ENCODE measurements at regions not wholly inside any gene's neighbourhood (a gene's known extent, or its start where the extent isn't known, plus 50 kb on each side); places are given as distances from the start of the nearest gene placed in this dataset.

DNA sequence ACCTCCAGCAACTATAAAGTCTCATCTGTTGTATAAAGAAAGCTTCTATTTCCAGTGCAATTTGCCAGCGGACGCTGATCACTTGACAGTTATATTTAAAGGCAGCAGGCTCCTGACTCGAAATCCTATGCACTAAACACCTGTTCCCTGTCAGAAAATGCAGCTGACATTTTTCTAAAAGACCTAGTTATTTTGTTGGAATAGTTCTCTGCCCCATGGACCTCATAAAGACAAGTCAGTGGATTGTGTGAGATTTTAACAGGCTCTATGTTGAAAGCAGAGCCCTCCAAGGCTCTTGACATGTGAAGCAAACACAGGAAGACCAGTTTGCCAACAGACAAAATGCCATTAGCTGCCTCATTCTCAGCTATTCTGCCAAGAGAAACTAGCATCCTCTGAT, 304.7 kb upstream of the KLF12 start:
- DNase-seq (ENCODE audit: low spot score in 2 of 2): no peak
- Histone ChIP-seq H3K36me3 (no peaks in the 10 kb centered on the region), H3K4me1 (no peaks in the 10 kb centered on the region), H3K4me3 (no peak overlapping the region), H3K27me3 (no peaks in the 10 kb centered on the region), H3K27ac (no peak overlapping the region), H3K9me3 (peaks cover 0 to 4% of the 10 kb centered on the region in 2 donors)
- intact Hi-C loops (cut with DNase I; ENCODE audit: low total_unique reads): no loop called here
- TF ChIP-seq POLR2AphosphoS5 (IDR thresholded peaks at IDR 0.05) (no peak), POLR2A (IDR thresholded peaks at IDR 0.05) (no peak), CTCF (IDR thresholded peaks at IDR 0.05) (no peak)

DNA sequence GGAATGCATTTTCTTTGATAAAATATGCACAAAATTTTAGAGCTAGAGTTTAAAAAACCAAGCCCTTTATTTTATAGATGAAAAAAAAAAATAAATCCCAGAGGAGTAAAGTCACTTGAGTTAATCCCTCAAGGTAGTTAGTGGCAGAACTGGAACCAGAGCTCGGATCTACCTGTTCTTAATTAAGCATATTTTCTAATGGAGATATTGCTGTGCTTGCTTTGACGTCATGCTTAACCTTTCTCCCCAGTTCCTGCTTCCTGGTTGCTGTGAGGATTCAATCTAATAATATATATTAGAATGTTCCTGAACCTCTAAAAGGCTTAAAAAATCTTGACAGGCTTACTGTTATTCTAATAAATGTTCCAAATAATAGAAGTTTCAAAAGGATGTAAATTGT, 300.6 kb upstream of the KLF12 start:
- Histone ChIP-seq H3K9me3 (no peaks in the 10 kb centered on the region), H3K27me3 (no peaks in the 10 kb centered on the region), H3K4me1 (no peaks in the 10 kb centered on the region), H3K36me3 (no peaks in the 10 kb centered on the region), H3K4me3 (no peak overlapping the region), H3K27ac (no peak overlapping the region)
- DNase-seq (ENCODE audit: low spot score in 2 of 2): no peak
- intact Hi-C loops (cut with DNase I; ENCODE audit: low total_unique reads): no loop called here
- no peak for TF ChIP-seq POLR2A (IDR thresholded peaks at IDR 0.05)
- TF ChIP-seq POLR2AphosphoS5 (IDR thresholded peaks at IDR 0.05): no peak
- no peak for TF ChIP-seq CTCF (IDR thresholded peaks at IDR 0.05)

DNA sequence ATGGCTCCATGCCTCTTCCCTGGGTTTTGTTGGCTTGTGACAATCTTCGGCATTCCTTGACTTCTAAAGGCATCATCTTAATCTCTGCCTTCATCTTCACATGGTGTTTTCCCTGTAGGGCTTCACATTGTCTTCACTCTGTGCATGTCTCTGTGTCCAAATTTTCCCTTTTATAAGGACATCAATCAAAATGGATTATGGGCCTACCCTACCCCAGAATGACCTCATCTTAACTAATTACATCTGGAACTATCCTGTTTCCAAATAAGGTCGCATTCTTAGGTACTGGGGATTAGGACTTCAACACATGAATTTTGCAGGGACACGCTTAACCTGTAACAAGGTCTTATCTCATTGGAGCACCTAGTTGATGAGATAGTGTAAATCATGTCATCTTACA, 290.3 kb upstream of the KLF12 start:
- Histone ChIP-seq H3K9me3 (no peaks in the 10 kb centered on the region), H3K4me3 (no peak overlapping the region), H3K4me1 (no peaks in the 10 kb centered on the region), H3K27me3 (no peaks in the 10 kb centered on the region), H3K27ac (no peak overlapping the region), H3K36me3 (no peaks in the 10 kb centered on the region)
- intact Hi-C loops (cut with DNase I; ENCODE audit: low total_unique reads): no loop called here
- DNase-seq (ENCODE audit: low spot score in 2 of 2): no peak
- no peak for TF ChIP-seq POLR2A (IDR thresholded peaks at IDR 0.05)
- TF ChIP-seq CTCF (IDR thresholded peaks at IDR 0.05): no peak
- TF ChIP-seq POLR2AphosphoS5 (IDR thresholded peaks at IDR 0.05): no peak

DNA sequence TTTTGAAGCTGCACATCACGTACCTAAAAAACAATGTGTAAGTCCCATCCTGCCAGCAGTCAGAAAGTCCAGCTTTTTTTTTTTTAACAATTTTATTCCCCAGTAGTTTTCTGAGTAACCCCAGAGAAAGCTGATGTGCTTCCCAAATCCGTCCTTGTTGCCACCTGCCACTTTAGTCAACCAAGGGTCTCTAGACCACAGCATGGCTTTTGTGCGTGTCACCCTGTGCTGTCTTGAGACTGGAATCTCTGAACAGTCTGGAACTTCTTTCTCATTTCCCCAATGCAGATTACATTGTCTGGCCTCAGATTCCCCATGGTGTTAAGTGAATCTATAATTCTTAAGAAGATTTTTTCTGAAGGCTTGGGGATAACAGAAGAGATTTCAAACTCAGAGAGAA, 289.2 kb upstream of the KLF12 start:
- TF ChIP-seq CTCF (IDR thresholded peaks at IDR 0.05) (no peak), POLR2A (IDR thresholded peaks at IDR 0.05) (no peak), POLR2AphosphoS5 (IDR thresholded peaks at IDR 0.05) (no peak)
- H3K4me3 ChIP-seq: no peak overlapping the region
- H3K36me3 ChIP-seq: no peaks in the 10 kb centered on the region
- H3K27ac ChIP-seq: no peak overlapping the region
- no peaks in the 10 kb centered on the region for H3K9me3 ChIP-seq
- no peaks in the 10 kb centered on the region for H3K27me3 ChIP-seq
- no peaks in the 10 kb centered on the region for H3K4me1 ChIP-seq
- intact Hi-C loops (cut with DNase I; ENCODE audit: low total_unique reads): no loop called here
- no peak for DNase-seq (ENCODE audit: low spot score in 2 of 2)

DNA sequence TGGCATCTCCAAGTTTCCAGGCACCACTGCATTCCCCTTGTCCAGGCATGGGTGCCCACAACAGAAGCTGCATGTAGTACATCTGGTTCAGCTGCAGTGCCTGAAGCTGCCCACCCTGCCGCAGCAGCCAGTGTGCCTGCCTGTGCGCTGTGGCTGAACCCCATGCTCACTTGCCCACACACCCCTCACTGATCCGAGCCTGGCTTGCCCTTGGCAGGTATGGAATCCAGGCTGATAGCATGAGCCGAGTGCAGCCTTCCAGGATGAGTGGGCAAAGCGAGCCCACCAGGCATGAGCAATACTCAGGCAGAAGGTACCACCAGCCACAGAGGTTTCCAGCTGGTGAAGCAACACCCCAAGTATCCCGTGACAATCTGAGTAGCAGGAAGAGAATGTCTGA, 280.3 kb upstream of the KLF12 start:
- Histone ChIP-seq H3K27me3 (no peaks in the 10 kb centered on the region), H3K27ac (no peak overlapping the region), H3K4me3 (no peak overlapping the region), H3K36me3 (no peaks in the 10 kb centered on the region), H3K4me1 (no peaks in the 10 kb centered on the region), H3K9me3 (no peaks in the 10 kb centered on the region)
- intact Hi-C loops (cut with DNase I; ENCODE audit: low total_unique reads): no loop called here
- no peak for DNase-seq (ENCODE audit: low spot score in 2 of 2)
- TF ChIP-seq CTCF (IDR thresholded peaks at IDR 0.05) (no peak), POLR2A (IDR thresholded peaks at IDR 0.05) (no peak), POLR2AphosphoS5 (IDR thresholded peaks at IDR 0.05) (no peak)

Measured in breast epithelium (tissue), 4 donors.